GM20431 (cell line): ENCODE measurements at regions not wholly inside any gene's neighbourhood (a gene's known extent, or its start where the extent isn't known, plus 50 kb on each side); places are given as distances from the start of the nearest gene placed in this dataset.
"Not testable (repeated sequence)": the region's sequence is repeated elsewhere in the genome, so short reads cannot be mapped to it uniquely, and the experiment has no call there.

Source experiments
- in situ Hi-C: fragments of 300-500 bp; cut with MseI, MboI; formaldehyde crosslinking; loops from one replicate; pipeline ENCODE4 v1.15.0; 2020; ENCODE audit warnings: low sequenced_read_pairs; ENCODE audit not compliant: unreplicated experiment

DNA sequence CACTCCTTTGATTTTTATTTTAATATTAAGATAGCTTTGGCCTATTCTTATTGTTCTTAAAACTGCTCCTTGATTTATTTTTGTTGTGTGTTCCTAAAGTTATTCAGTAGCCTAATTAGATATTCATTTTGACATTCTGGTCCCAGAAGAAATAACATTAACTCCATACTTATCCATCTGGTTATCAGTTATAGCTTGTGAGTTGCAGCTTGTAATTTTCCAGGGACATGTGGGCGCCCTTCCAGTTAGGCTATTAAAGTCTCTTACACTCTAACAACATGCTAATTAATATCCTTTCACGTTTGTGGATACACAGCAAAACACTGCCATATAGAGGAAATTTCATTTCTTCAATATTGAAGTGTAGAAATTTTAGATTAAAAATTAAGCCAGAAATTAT lies 987.5 kb downstream of the HACE1 start:
- in situ Hi-C loops: no loop called here

- in situ Hi-C loops: no loop called here
These were observed 988.7 kb downstream of the HACE1 start for GRCh38 chr6:103870970-103871369.

DNA sequence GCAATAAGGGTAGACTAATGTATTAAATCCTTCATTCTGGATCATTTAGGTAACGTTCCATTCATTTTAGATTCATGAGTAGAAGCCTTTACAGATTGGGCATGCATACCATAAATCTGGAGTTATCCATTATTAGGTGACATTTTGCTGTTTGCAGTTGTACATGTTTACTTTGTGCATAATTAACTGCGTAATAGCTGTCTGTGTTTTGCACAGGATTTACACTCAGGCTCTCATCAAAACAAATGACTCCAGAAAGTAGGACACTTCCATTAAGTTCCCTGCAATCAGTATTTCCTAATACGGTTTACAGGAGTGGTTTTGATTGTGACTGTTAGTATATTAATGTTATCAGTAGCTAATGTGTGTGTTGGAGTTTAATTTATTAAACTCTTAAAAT lies 997.4 kb downstream of the HACE1 start:
- in situ Hi-C loops: no loop called here

DNA sequence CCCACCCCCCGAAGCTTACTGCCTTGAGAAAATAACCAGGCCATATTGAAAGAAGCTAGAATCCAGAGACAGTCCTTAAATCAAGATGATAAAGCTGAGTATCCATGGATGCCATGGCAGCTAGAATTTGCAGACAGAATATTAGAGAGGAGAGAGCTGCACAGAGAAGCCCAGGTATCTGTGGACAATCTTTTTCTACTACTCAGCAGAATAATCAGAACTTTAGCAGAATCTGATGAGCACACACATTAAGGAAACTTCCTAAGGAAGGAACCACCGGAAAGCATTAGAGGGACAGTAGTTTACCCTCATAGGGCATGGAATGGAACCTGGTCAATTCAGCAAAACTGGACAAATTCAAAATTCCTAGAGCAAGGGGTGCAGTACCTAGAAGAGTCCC lies 1001.7 kb downstream of the HACE1 start:
- in situ Hi-C loops: no loop called here

DNA sequence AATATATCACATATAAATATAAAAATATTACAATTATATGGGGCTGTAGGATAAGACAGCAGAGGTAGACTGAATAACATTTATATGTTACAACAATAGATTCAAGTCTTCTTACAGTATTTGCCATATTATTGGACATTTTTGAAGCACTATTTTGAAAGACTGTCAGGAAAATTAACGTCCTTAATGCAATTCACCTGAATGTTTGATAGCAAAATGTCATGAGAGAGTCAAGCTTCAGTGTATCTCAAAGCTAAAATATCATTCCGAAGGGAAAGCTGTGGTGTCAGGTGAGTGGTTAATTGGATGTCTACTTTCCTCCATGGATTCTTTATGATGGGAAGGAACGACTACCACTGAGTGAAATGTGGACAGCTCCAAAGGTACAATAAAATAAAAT lies 1004.0 kb downstream of the HACE1 start:
- in situ Hi-C loops: no loop called here

- in situ Hi-C loops: no loop called here
These were observed 1005.7 kb downstream of the HACE1 start for GRCh38 chr6:103854059-103854458.

GRCh38 chr6:103838457-103838856 lies 1021.3 kb downstream of the HACE1 start:
- in situ Hi-C loops: no loop called here

DNA sequence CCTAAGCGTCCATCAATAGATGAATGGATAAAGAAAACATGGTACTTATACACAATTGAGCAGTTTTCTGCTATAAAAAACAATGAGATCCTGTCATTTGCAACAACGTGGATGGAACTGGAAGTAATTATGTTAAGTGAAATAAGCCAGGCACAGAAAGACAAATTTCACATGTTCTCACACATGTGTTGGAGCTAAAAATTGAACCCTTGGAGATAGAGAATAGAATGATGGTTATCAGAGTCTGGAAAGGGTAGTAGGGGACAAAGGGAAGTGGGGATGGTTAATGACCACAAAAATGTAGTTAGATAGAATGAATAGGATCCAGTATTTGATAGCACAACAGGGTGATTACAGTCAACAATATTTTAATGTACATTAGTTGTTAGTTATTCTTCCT lies 1033.5 kb downstream of the HACE1 start:
- in situ Hi-C loops: no loop called here

GRCh38 chr6:103820148-103820547 lies 1039.6 kb downstream of the HACE1 start:
- in situ Hi-C loops: no loop called here

DNA sequence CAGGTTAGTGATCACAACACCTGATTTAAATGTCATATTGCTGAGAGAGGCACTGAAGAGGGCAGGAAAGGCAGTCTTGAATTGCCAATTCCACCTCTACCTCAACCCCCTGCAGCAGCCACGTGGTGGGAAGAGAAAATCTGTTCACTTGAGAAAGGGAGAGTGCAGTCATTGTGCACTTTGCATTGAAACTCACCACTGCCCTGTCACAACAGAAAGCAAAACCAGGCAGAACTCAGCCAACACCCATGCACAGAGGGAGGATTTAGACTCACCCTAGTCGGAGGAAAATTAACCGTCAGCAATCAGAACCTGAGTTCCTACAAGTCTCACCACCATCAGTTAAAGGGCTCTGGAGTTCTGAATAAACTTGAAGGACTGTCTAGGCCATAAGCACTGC lies 1040.2 kb downstream of the HACE1 start:
- in situ Hi-C loops: no loop called here

DNA sequence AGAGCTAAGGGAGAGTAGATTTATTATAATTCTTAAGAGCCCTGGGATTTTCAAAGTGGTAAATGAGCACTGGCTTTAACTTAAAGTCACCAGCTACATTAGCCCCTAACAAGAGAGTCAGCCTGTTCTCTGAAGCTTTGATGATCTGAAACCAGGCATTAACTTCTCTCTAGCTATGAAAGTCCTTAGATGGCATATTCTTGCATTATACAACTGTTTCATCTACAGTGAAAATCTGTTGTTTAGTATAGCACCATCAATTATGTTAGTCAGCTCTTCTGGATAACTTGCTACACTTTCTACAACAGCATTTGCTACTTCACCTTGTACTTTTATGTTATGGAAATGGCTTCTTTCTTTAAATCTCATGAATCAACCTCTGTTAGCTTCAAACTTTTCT lies 1046.7 kb downstream of the HACE1 start:
- in situ Hi-C loops: no loop called here

DNA sequence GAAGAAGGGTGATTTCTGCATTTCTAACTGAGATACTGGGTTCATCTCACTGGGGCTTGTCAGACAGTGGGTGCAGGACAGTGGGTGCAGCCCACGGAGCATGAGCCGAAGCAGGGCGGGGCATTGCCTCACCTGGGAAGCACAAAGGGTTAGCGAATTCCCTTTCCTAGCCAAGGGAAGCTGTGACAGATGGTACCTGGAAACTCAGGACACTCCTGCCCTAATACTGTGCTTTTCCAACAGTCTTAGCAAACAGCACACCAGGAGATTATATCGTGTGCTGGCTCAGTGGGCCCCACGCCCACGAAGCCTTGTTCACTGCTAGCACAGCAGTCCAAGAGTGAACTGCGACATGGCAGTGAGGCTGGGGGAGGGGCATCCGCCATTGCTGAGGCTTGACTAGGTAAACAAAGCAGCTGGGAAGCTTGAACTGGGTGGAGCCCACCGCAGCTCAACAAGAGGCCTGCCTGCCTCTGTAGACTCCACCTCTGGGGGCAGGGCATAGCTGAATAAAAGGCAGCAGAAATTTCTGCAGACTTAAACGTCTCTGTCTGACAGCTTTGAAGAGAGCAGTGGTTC lies 1057.7 kb downstream of the HACE1 start:
- in situ Hi-C loops: not testable (repeated sequence)

- in situ Hi-C loops: no loop called here
These were observed 1059.6 kb downstream of the HACE1 start for GRCh38 chr6:103799971-103800670.

GRCh38 chr6:103798166-103798565 lies 1061.6 kb downstream of the HACE1 start:
- in situ Hi-C loops: no loop called here

- in situ Hi-C loops: no loop called here
These were observed 1062.0 kb downstream of the HACE1 start for GRCh38 chr6:103797738-103798137.

- in situ Hi-C loops: no loop called here
These were observed 1068.3 kb downstream of the HACE1 start for GRCh38 chr6:103791458-103791857.

GRCh38 chr6:103784117-103784516 lies 1075.6 kb downstream of the HACE1 start:
- in situ Hi-C loops: no loop called here

GRCh38 chr6:103783329-103783728 lies 1076.4 kb downstream of the HACE1 start:
- in situ Hi-C loops: no loop called here

GRCh38 chr6:103769431-103769830 lies 1090.3 kb downstream of the HACE1 start:
- in situ Hi-C loops: no loop called here

DNA sequence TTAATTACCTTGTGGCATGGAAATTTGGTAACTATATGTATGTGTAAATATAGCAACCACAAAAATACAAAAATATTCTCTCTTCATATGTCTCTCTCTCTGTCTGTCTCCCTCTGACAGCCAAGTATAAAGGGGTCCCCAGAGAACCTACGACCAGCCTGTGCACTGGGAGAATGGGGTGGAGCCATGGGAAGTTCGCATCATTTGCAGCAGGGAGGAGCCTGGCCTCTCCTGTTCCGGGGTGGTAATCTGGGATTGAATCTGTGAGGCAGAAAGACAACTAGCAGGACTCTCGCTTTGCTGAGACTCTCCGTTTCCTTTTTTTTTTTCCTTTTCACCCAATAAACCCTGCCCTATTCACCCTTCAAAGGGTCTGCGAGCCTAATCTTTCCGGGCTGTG lies 1109.1 kb downstream of the HACE1 start:
- in situ Hi-C loops: no loop called here

DNA sequence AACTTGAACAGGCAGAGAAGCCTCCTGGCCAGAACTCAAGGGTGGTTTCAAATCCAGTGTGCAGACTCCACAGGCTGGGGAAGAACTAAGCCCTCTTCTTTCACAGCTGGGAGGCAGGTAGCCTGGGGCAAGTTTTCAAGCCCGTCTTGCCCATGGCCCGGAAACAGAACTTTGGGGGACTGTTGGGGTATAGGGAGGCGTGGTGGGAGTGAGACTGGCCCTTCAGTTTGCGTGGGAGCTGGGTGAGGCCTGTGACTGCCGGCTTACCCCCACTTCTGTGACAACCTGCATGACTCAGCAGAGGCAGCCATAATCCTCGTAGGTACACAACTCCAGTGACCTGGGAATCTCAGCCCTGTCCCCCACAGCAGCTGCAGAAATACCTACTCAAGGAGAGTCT lies 1125.7 kb downstream of the HACE1 start:
- in situ Hi-C loops: no loop called here

GRCh38 chr6:103729658-103730057 lies 1130.1 kb downstream of the HACE1 start:
- in situ Hi-C loops: no loop called here
